Mucosa of rectum (tissue), 2 donors: ENCODE measurements at regions not wholly inside any gene's neighbourhood (a gene's known extent, or its start where the extent isn't known, plus 50 kb on each side); places are given as distances from the start of the nearest gene placed in this dataset.

Source experiments
- H3K27ac ChIP-seq, 2 donors: one replicate each; pipeline ENCODE4 v1.7.0; 2013; ENCODE audit warnings: inconsistent platforms in 2 of 2, low read depth in 2 of 2, low read length in 2 of 2
- H3K27me3 ChIP-seq, 2 donors: one replicate each; pipeline ENCODE4 v1.7.0; 2013; ENCODE audit warnings: low read length in 2 of 2; ENCODE audit not compliant: control insufficient read depth in 2 of 2, insufficient read depth in 2 of 2
- H3K36me3 ChIP-seq, 2 donors: one replicate each; pipeline ENCODE4 v1.7.0; 2013; ENCODE audit warnings: low read length in 2 of 2; ENCODE audit not compliant: control insufficient read depth in 2 of 2, insufficient read depth in 2 of 2
- H3K4me1 ChIP-seq, 2 donors: one replicate each; pipeline ENCODE4 v1.7.0; 2013; ENCODE audit warnings: low read length in 2 of 2, mild to moderate bottlenecking in 1 of 2; ENCODE audit not compliant: control insufficient read depth in 2 of 2, insufficient read depth in 2 of 2
- H3K4me3 ChIP-seq, 2 donors: one replicate each; pipeline ENCODE4 v1.7.0; 2013; ENCODE audit warnings: low read length in 2 of 2
- H3K9ac ChIP-seq, 2 donors: one replicate each; pipeline ENCODE4 v1.7.0; 2013; ENCODE audit warnings: low read length in 2 of 2, low read depth in 1 of 2, mild to moderate bottlenecking in 1 of 2
- H3K9me3 ChIP-seq, 2 donors: one replicate each; pipeline ENCODE4 v1.7.0; 2013; ENCODE audit warnings: low read length in 2 of 2; ENCODE audit not compliant: control insufficient read depth in 2 of 2
- donor health status: healthy.
- donor health status: Normal muscosa, but diverticular disease.

GRCh38 chr2:88857274-88857741, 165.8 kb downstream of the RPIA start:
- Histone ChIP-seq H3K4me1 (peaks cover 7 to 15% of the 10 kb centered on the region in 2 donors), H3K9ac (peak overlapping the region in 1 of 2 donors; percentile 28), H3K36me3 (no peaks in the 10 kb centered on the region), H3K27me3 (no peaks in the 10 kb centered on the region), H3K9me3 (no peaks in the 10 kb centered on the region), H3K27ac (peak overlapping the region; percentile 72 to 75), H3K4me3 (peak overlapping the region; percentile 18 to 44)

GRCh38 chr2:88857951-88858411, 166.5 kb downstream of the RPIA start:
- H3K4me1 ChIP-seq: peaks cover 7 to 15% of the 10 kb centered on the region in 2 donors
- no peaks in the 10 kb centered on the region for H3K27me3 ChIP-seq
- H3K9me3 ChIP-seq: no peaks in the 10 kb centered on the region
- peak overlapping the region in 1 of 2 donors; percentile 44 for H3K4me3 ChIP-seq
- no peaks in the 10 kb centered on the region for H3K36me3 ChIP-seq
- peak overlapping the region; percentile 72 to 75 for H3K27ac ChIP-seq
- H3K9ac ChIP-seq: peak overlapping the region in 1 of 2 donors; percentile 28

- Histone ChIP-seq H3K27ac (peak overlapping the region; percentile 25 to 43), H3K9me3 (no peaks in the 10 kb centered on the region), H3K27me3 (no peaks in the 10 kb centered on the region), H3K9ac (peak overlapping the region in 1 of 2 donors; percentile 17), H3K36me3 (no peaks in the 10 kb centered on the region), H3K4me3 (peak overlapping the region in 1 of 2 donors; percentile 37), H3K4me1 (peaks cover 7 to 15% of the 10 kb centered on the region in 2 donors)
Observed at GRCh38 chr2:88859461-88859860, 168.0 kb downstream of the RPIA start.

- no peaks in the 10 kb centered on the region for H3K36me3 ChIP-seq
- no peaks in the 10 kb centered on the region for H3K9me3 ChIP-seq
- peak overlapping the region in 1 of 2 donors; percentile 50 for H3K4me3 ChIP-seq
- H3K9ac ChIP-seq: peak overlapping the region in 1 of 2 donors; percentile 15
- peaks cover 7 to 15% of the 10 kb centered on the region in 2 donors for H3K4me1 ChIP-seq
- no peaks in the 10 kb centered on the region for H3K27me3 ChIP-seq
- H3K27ac ChIP-seq: peak overlapping the region; percentile 31 to 43
Observed at GRCh38 chr2:88860421-88861075, 169.1 kb downstream of the RPIA start.

- H3K27me3 ChIP-seq: no peaks in the 10 kb centered on the region
- no peaks in the 10 kb centered on the region for H3K36me3 ChIP-seq
- H3K4me3 ChIP-seq: peak overlapping the region in 1 of 2 donors; percentile 27
- H3K9ac ChIP-seq: no peak overlapping the region
- H3K4me1 ChIP-seq: no peaks in the 10 kb centered on the region
- H3K9me3 ChIP-seq: no peaks in the 10 kb centered on the region
- H3K27ac ChIP-seq: no peak overlapping the region
Observed at GRCh38 chr2:88865801-88866371, 174.4 kb downstream of the RPIA start.

GRCh38 chr2:88866756-88867155, 175.3 kb downstream of the RPIA start:
- Histone ChIP-seq H3K4me3 (no peak overlapping the region), H3K27ac (no peak overlapping the region), H3K9me3 (no peaks in the 10 kb centered on the region), H3K36me3 (no peaks in the 10 kb centered on the region), H3K9ac (no peak overlapping the region), H3K27me3 (no peaks in the 10 kb centered on the region), H3K4me1 (no peaks in the 10 kb centered on the region)

- Histone ChIP-seq H3K36me3 (no peaks in the 10 kb centered on the region), H3K9ac (no peak overlapping the region), H3K9me3 (no peaks in the 10 kb centered on the region), H3K27ac (no peak overlapping the region), H3K4me3 (no peak overlapping the region), H3K4me1 (no peaks in the 10 kb centered on the region), H3K27me3 (no peaks in the 10 kb centered on the region)
Observed at GRCh38 chr2:88868861-88869260, 177.4 kb downstream of the RPIA start.

GRCh38 chr2:88870267-88870839, 178.9 kb downstream of the RPIA start:
- H3K27ac ChIP-seq: no peak overlapping the region
- H3K4me3 ChIP-seq: no peak overlapping the region
- H3K36me3 ChIP-seq: no peaks in the 10 kb centered on the region
- H3K9me3 ChIP-seq: no peaks in the 10 kb centered on the region
- H3K9ac ChIP-seq: no peak overlapping the region
- no peaks in the 10 kb centered on the region for H3K27me3 ChIP-seq
- no peaks in the 10 kb centered on the region for H3K4me1 ChIP-seq

- H3K4me3 ChIP-seq: no peak overlapping the region
- no peaks in the 10 kb centered on the region for H3K27me3 ChIP-seq
- H3K4me1 ChIP-seq: no peaks in the 10 kb centered on the region
- no peak overlapping the region for H3K27ac ChIP-seq
- H3K9ac ChIP-seq: no peak overlapping the region
- H3K9me3 ChIP-seq: no peaks in the 10 kb centered on the region
- H3K36me3 ChIP-seq: no peaks in the 10 kb centered on the region
Observed at GRCh38 chr2:88871336-88871735, 179.9 kb downstream of the RPIA start.

GRCh38 chr2:88873620-88874019, 182.1 kb downstream of the RPIA start:
- H3K27me3 ChIP-seq: no peaks in the 10 kb centered on the region
- H3K9ac ChIP-seq: no peak overlapping the region
- H3K36me3 ChIP-seq: no peaks in the 10 kb centered on the region
- H3K4me1 ChIP-seq: no peaks in the 10 kb centered on the region
- no peaks in the 10 kb centered on the region for H3K9me3 ChIP-seq
- H3K27ac ChIP-seq: no peak overlapping the region
- no peak overlapping the region for H3K4me3 ChIP-seq
